ENCODE measurements at regions not wholly inside any gene's neighbourhood (a gene's known extent, or its start where the extent isn't known, plus 50 kb on each side); places are given as distances from the start of the nearest gene placed in this dataset.

GRCh38 chr3:193821151-193821668, 228.2 kb downstream of the OPA1 start:
- TF ChIP-seq CTCF (IDR thresholded peaks at IDR 0.05; ENCODE audit: poor library complexity) (no peak), EZH2phosphoT487 (IDR thresholded peaks at IDR 0.05; ENCODE audit: low read depth, severe bottlenecking, unreplicated experiment) (no peak)

All from hepatocyte (in vitro differentiated cells).